IMR-90 (cell line): ENCODE measurements at regions not wholly inside any gene's neighbourhood (a gene's known extent, or its start where the extent isn't known, plus 50 kb on each side); places are given as distances from the start of the nearest gene placed in this dataset.
A peak's percentile ranks its signal among the peaks of the same experiment; 100 is the strongest.

ENCODE experiments used
- ATAC-seq: fragments of 200-7000 bp; cut with Tn5 transposase; 2 replicates; pipeline ENCODE4 v1.9.1; 2020; ENCODE audit warnings: low read depth, mild to moderate bottlenecking, moderate library complexity
- BruUV-seq: library from RNA; stranded (reverse); fragments of 400-500 nt; replicated peaks from 2 replicates; lab custom pipeline; 2021; lab: Mats Ljungman, UMichigan
- CTCF ChIA-PET: fragments of 300-600 bp; formaldehyde crosslinking; extraction: SDS; loops from one replicate; lab custom pipeline; 2021; ENCODE audit warnings: antibody characterized with exemption; lab: Yijun Ruan, JAX
- POLR2A ChIA-PET: fragments of 300-600 bp; sonication (Branson Sonifier 250); formaldehyde crosslinking; loops from one replicate; lab custom pipeline; 2022; ENCODE audit warnings: antibody characterized with exemption; ENCODE audit not compliant: unreplicated experiment; lab: Charles Lee
- DNase-seq: peaks from one replicate; pipeline ENCODE4 v3.0.0; 2013
- H2AFZ ChIP-seq: replicated peaks from 2 replicates; pipeline ENCODE3; 2013; ENCODE audit warnings: low read length, mild to moderate bottlenecking; ENCODE audit not compliant: poor library complexity
- H2AK5ac ChIP-seq: 2 replicates; pipeline ENCODE4 v1.6.1; 2013; ENCODE audit warnings: low read depth, low read length, inconsistent platforms
- H2AK9ac ChIP-seq: replicated peaks from 2 replicates; pipeline ENCODE3; 2013; ENCODE audit warnings: mild to moderate bottlenecking, low read depth, low read length, moderate library complexity; ENCODE audit not compliant: poor library complexity
- H2BK120ac ChIP-seq: 2 replicates; pipeline ENCODE4 v1.6.1; 2013; ENCODE audit warnings: low read depth, low read length, inconsistent platforms
- H2BK15ac ChIP-seq: 3 replicates; pipeline ENCODE4 v1.6.1; 2013; ENCODE audit warnings: low read depth, low read length, inconsistent platforms
- H2BK20ac ChIP-seq: 2 replicates; pipeline ENCODE4 v1.6.1; 2013; ENCODE audit warnings: low read depth, mild to moderate bottlenecking, inconsistent platforms, low read length, moderate library complexity
- H2BK5ac ChIP-seq: 2 replicates; pipeline ENCODE4 v1.6.1; 2013; ENCODE audit warnings: mild to moderate bottlenecking, low read depth, low read length, inconsistent platforms; ENCODE audit not compliant: poor library complexity, severe bottlenecking
- H3K14ac ChIP-seq: replicated peaks from 2 replicates; pipeline ENCODE4 v1.6.1; 2013; ENCODE audit warnings: low read depth, low read length, inconsistent platforms
- H3K18ac ChIP-seq: 2 replicates; pipeline ENCODE4 v1.6.1; 2013; ENCODE audit warnings: low read depth, low read length, control low read depth
- H3K23ac ChIP-seq: 2 replicates; pipeline ENCODE4 v1.6.1; 2013; ENCODE audit warnings: low read depth, low read length, inconsistent platforms
- H3K27ac ChIP-seq: 2 replicates; pipeline ENCODE4 v1.5.1; 2013; ENCODE audit warnings: mild to moderate bottlenecking, control low read depth, low read length; ENCODE audit not compliant: insufficient read depth
- H3K27me3 ChIP-seq: 2 replicates; pipeline ENCODE4 v1.6.1; 2013; ENCODE audit warnings: low read length; ENCODE audit not compliant: control insufficient read depth, insufficient read depth
- H3K36me3 ChIP-seq: 2 replicates; pipeline ENCODE4 v1.6.1; 2013; ENCODE audit warnings: low read length, mixed read lengths; ENCODE audit not compliant: control insufficient read depth, insufficient read depth
- H3K4ac ChIP-seq: 2 replicates; pipeline ENCODE4 v1.6.1; 2013; ENCODE audit warnings: low read depth, low read length, inconsistent platforms
- H3K4me1 ChIP-seq: 2 replicates; pipeline ENCODE4 v1.6.1; 2013; ENCODE audit warnings: low read length, mixed read lengths; ENCODE audit not compliant: control insufficient read depth, insufficient read depth
- H3K4me2 ChIP-seq: 2 replicates; pipeline ENCODE4 v1.6.1; 2013; ENCODE audit warnings: low read depth, mild to moderate bottlenecking, control low read depth, low read length, moderate library complexity
- H3K4me3 ChIP-seq: 2 replicates; pipeline ENCODE4 v1.5.1; 2013; ENCODE audit warnings: low read depth, mild to moderate bottlenecking, control low read depth, low read length, moderate library complexity; ENCODE audit not compliant: insufficient read depth
- H3K56ac ChIP-seq: 2 replicates; pipeline ENCODE4 v1.6.1; 2013; ENCODE audit warnings: low read length, inconsistent platforms; ENCODE audit not compliant: insufficient read depth; ENCODE audit errors: extremely low read depth
- H3K79me1 ChIP-seq, 2 experiments: 2 replicates each; pipeline ENCODE4 v1.6.1; 2013; ENCODE audit warnings: low read length in 2 of 2, inconsistent platforms in 1 of 2, low read depth in 1 of 2
- H3K9ac ChIP-seq: 2 replicates; pipeline ENCODE4 v1.6.1; 2013; ENCODE audit warnings: low read depth, low read length, control low read depth
- H3K9me1 ChIP-seq: 2 replicates; pipeline ENCODE4 v1.6.1; 2013; ENCODE audit warnings: low read length, inconsistent platforms; ENCODE audit not compliant: insufficient read depth
- H3K9me3 ChIP-seq: 2 replicates; pipeline ENCODE4 v1.6.1; 2013; ENCODE audit warnings: low read length; ENCODE audit not compliant: control insufficient read depth, insufficient read depth
- H4K20me1 ChIP-seq: 2 replicates; pipeline ENCODE4 v1.6.1; 2013; ENCODE audit warnings: low read length, inconsistent platforms; ENCODE audit not compliant: insufficient read depth
- H4K5ac ChIP-seq: 2 replicates; pipeline ENCODE4 v1.6.1; 2013; ENCODE audit warnings: mild to moderate bottlenecking, low read depth, low read length, control low read depth
- H4K8ac ChIP-seq, 2 experiments: 2 replicates each; pipeline ENCODE4 v1.6.1; 2013; ENCODE audit warnings: low read depth in 2 of 2, low read length in 2 of 2, control low read depth in 1 of 2, inconsistent platforms in 1 of 2
- H4K91ac ChIP-seq: 2 replicates; pipeline ENCODE4 v1.6.1; 2013; ENCODE audit warnings: low read depth, low read length, inconsistent platforms; ENCODE audit not compliant: insufficient read depth
- CEBPB ChIP-seq: IDR thresholded peaks from 2 replicates; pipeline ENCODE4 v1.6.1; 2012; ENCODE audit warnings: low read depth, low read length, improper control_type of control experiment
- WGBS, 2 experiments: methylation state at CpG; one replicate each; pipeline versions ENCODE4 v1.1.5 to v1.1.7; 2013; ENCODE audit warnings: missing lambda C conversion rate in 2 of 2; ENCODE audit not compliant: insufficient read length in 1 of 2; ENCODE audit errors: extremely low coverage in 2 of 2; 5-methylcytosine and 5-hydroxymethylcytosine counted together
- dilution Hi-C: fragments of 300-500 bp; cut with HindIII; formaldehyde crosslinking; loops from one replicate; pipeline ENCODE4 v1.14.3; 2018; ENCODE audit warnings: low sequenced_read_pairs; ENCODE audit not compliant: unreplicated experiment
- in situ Hi-C: fragments of 300-500 bp; cut with MboI; formaldehyde crosslinking; loops from 3 replicates; pipeline ENCODE4 v1.14.3; 2019; ENCODE audit warnings: low sequenced_read_pairs, inconsistent platforms, mixed read lengths
- intact Hi-C: fragments of 100-400 bp; cut with micrococcal nuclease; formaldehyde crosslinking; loops from 2 replicates; pipeline ENCODE4 v1.10.0; 2022
- TF ChIP-seq, protein P1 (sequence below): fragments of 150-350 bp; IDR thresholded peaks from 2 replicates; pipeline ENCODE4 v1.6.1; 2016; ENCODE audit warnings: low read depth, mild to moderate bottlenecking, low read length, moderate library complexity, borderline replicate concordance

DNA sequence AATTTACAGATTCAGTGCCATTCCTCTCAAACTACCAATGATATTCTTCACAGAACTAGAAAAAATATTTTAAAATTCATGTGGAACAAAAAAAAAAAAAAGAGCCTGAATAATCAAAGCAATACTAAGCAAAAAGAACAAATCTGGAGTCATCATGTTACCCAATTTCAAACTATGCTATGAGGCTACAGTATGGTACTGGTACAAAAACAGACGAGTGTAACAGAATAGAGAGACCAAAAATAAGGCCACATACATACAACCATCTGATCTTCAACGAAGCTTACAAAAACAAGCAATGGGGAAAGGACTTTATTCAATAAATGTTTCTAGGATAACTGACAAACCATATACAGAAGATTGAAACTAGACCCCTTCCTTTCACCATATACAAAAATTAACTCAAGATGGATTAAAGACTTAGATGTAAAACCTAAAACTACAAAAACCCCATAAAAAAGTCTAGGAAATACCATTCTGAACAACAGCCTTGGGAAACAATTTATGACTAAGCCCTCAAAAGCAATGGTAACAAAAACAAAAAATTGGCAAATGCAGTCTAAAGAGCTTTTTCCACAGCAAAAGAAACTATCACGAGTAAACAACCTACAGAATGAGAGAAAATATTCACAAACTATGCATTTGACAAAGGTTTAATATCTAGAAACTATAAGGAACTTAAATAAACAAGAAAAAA, 207.7 kb downstream of the PTN start:
- H3K9me1 ChIP-seq, result no peaks in the 10 kb centered on the region; the same call in 1 of the 2 replicates
- H3K4me1 ChIP-seq, result peaks cover 9% of the 10 kb centered on the region
- intact Hi-C loops (no loop called here), dilution Hi-C loops (no loop called here), in situ Hi-C loops (loop anchor here (25.0 kb wide), 1 partner anchor 851 kb away; no protein-coding TSS in a partner anchor)
- H3K56ac ChIP-seq, result peak overlapping the region; percentile 46; the same call in 1 of the 2 replicates
- peaks cover 16 to 20% of the 10 kb centered on the region in 2 experiments for H3K79me1 ChIP-seq
- peak overlapping the region; percentile 99 for H4K5ac ChIP-seq
- H2AK5ac ChIP-seq, result no peak overlapping the region; the same call in 1 of the 2 replicates
- peak overlapping the region; percentile 80; the same call in 1 of the 2 replicates for H3K27ac ChIP-seq
- peak overlapping the region; percentile 99 for H3K18ac ChIP-seq
- H3K9ac ChIP-seq, result no peak overlapping the region; the same call in 1 of the 2 replicates
- no peaks in the 10 kb centered on the region for H3K36me3 ChIP-seq
- ChIA-PET POLR2A (interaction anchor here (0.6 kb wide), 1 partner anchor 1555 kb away, joined by 3 read pairs; no protein-coding TSS in a partner anchor), CTCF (interaction anchor here (0.6 kb wide), 1 partner anchor 473 kb away, joined by 3 read pairs; no protein-coding TSS in a partner anchor)
- H4K91ac ChIP-seq, result peak overlapping the region; percentile 74
- no peaks in the 10 kb centered on the region for H4K20me1 ChIP-seq
- H2BK20ac ChIP-seq, result peak overlapping the region; percentile 97; the same call in 1 of the 2 replicates
- no peak overlapping the region for H2AK9ac ChIP-seq
- no peaks in the 10 kb centered on the region; the same call in 1 of the 2 replicates for H3K9me3 ChIP-seq
- no peaks in the 10 kb centered on the region for H3K27me3 ChIP-seq
- WGBS, 2 experiments, result no CpG with 5 or more reads among the region's 3 CpGs
- H3K4me3 ChIP-seq, result no peak overlapping the region
- H2BK5ac ChIP-seq, result peak overlapping the region; percentile 95
- H3K4me2 ChIP-seq, result peak overlapping the region; percentile 69
- H3K14ac ChIP-seq, result peak overlapping the region; percentile 75
- DNase-seq, result peak; percentile 62
- peak overlapping the region; percentile 19 to 93; a peak in 3 of 4 replicates for H4K8ac ChIP-seq
- peak overlapping the region; percentile 95 for H2BK120ac ChIP-seq
- H3K23ac ChIP-seq, result peak overlapping the region; percentile 41; the same call in 1 of the 2 replicates
- TF ChIP-seq, protein P1, sequence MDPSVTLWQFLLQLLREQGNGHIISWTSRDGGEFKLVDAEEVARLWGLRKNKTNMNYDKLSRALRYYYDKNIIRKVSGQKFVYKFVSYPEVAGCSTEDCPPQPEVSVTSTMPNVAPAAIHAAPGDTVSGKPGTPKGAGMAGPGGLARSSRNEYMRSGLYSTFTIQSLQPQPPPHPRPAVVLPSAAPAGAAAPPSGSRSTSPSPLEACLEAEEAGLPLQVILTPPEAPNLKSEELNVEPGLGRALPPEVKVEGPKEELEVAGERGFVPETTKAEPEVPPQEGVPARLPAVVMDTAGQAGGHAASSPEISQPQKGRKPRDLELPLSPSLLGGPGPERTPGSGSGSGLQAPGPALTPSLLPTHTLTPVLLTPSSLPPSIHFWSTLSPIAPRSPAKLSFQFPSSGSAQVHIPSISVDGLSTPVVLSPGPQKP, result no peak
- peak; percentile 36; the same call in 1 of the 2 replicates for TF ChIP-seq CEBPB
- peak overlapping the region; percentile 89 for H3K4ac ChIP-seq
- peak; percentile 69 for ATAC-seq
- BruUV-seq, result no TSS peak
- H2BK15ac ChIP-seq, result peak overlapping the region; percentile 52; the same call in 1 of the 3 replicates
- no peak overlapping the region for H2AFZ ChIP-seq
